H1 (cell line): ENCODE measurements at regions not wholly inside any gene's neighbourhood (a gene's known extent, or its start where the extent isn't known, plus 50 kb on each side); places are given as distances from the start of the nearest gene placed in this dataset.

Experiments used
- CTCF ChIA-PET: fragments of 300-600 bp; sonication (Branson Sonifier 250); formaldehyde crosslinking; loops from one replicate; lab custom pipeline; 2021; ENCODE audit not compliant: partially characterized antibody; lab: Charles Lee
- POLR2A ChIA-PET: fragments of 300-600 bp; sonication (Branson Sonifier 250); formaldehyde crosslinking; loops from one replicate; lab custom pipeline; 2021; ENCODE audit warnings: inconsistent platforms; ENCODE audit not compliant: partially characterized antibody; lab: Charles Lee
- DNase-seq, 2 experiments: peaks; one replicate each; pipeline versions ENCODE4 v3.0.0 to v3.0.0-alpha.2; 2010 to 2022; ENCODE audit warnings: low spot score in 2 of 2, low read depth in 1 of 2, mixed read lengths in 1 of 2
- FAIRE-seq: peaks from 2 replicates; lab custom pipeline; 2011; peaks lifted over from hg19 to GRCh38; lab: Jason Lieb, UNC
- H2AFZ ChIP-seq: 2 replicates; pipeline ENCODE4 v1.8.1; 2012; ENCODE audit warnings: low read length, inconsistent platforms
- H2AK5ac ChIP-seq: 2 replicates; pipeline ENCODE4 v1.6.1; 2013; ENCODE audit warnings: low read depth, low read length
- H2BK120ac ChIP-seq: replicated peaks from 2 replicates; pipeline ENCODE3; 2013; ENCODE audit warnings: low read depth, low read length, inconsistent platforms
- H2BK12ac ChIP-seq: 2 replicates; pipeline ENCODE4 v1.6.1; 2013; ENCODE audit warnings: low read depth, low read length
- H2BK15ac ChIP-seq: 2 replicates; pipeline ENCODE4 v1.6.1; 2013; ENCODE audit warnings: low read length
- H2BK20ac ChIP-seq: 2 replicates; pipeline ENCODE4 v1.6.1; 2013; ENCODE audit warnings: low read length
- H2BK5ac ChIP-seq: 2 replicates; pipeline ENCODE4 v1.6.1; 2013; ENCODE audit warnings: low read depth, low read length
- H3K14ac ChIP-seq: 2 replicates; pipeline ENCODE4 v1.6.1; 2013; ENCODE audit warnings: inconsistent platforms; ENCODE audit not compliant: insufficient read length
- H3K18ac ChIP-seq: 2 replicates; pipeline ENCODE4 v1.6.1; 2013; ENCODE audit warnings: low read length; ENCODE audit errors: extremely low read depth
- H3K23ac ChIP-seq: 2 replicates; pipeline ENCODE4 v1.6.1; 2013; ENCODE audit warnings: inconsistent platforms; ENCODE audit not compliant: insufficient read length
- H3K23me2 ChIP-seq: 2 replicates; pipeline ENCODE4 v1.6.1; 2013; ENCODE audit warnings: low read depth, low read length
- H3K27ac ChIP-seq: 2 replicates; pipeline ENCODE4 v1.6.1; 2011; ENCODE audit warnings: low read depth, low read length, inconsistent platforms
- H3K27me3 ChIP-seq, 4 experiments: replicated peaks in 1 of 4; 1 replicate in 1 of 4; 2 replicates in 3 of 4; pipeline versions ENCODE4 v1.6.1 to v1.8.1; 2011 to 2013; ENCODE audit warnings: low read length in 3 of 4, mild to moderate bottlenecking in 3 of 4, inconsistent platforms in 2 of 4, mixed read lengths in 2 of 4, moderate library complexity in 1 of 4; ENCODE audit not compliant: control insufficient read depth in 3 of 4, insufficient read depth in 3 of 4; ENCODE audit errors: extremely low read depth in 1 of 4
- H3K36me3 ChIP-seq, 4 experiments: 2 replicates each; pipeline versions ENCODE4 v1.6.1 to v1.8.1; 2011 to 2013; ENCODE audit warnings: mild to moderate bottlenecking in 4 of 4, low read length in 3 of 4, moderate library complexity in 2 of 4, control low read depth in 1 of 4, inconsistent platforms in 1 of 4; ENCODE audit not compliant: insufficient read depth in 4 of 4, control insufficient read depth in 2 of 4
- H3K4ac ChIP-seq: replicated peaks from 2 replicates; pipeline ENCODE3; 2013; ENCODE audit warnings: low read length, low read depth, mixed read lengths, inconsistent platforms; ENCODE audit not compliant: insufficient read length
- H3K4me1 ChIP-seq, 4 experiments: replicated peaks in 1 of 4; 1 replicate in 1 of 4; 2 replicates in 3 of 4; pipeline versions ENCODE4 v1.6.1 to v1.8.1; 2011 to 2013; ENCODE audit warnings: low read length in 3 of 4, inconsistent platforms in 2 of 4, mixed read lengths in 1 of 4; ENCODE audit not compliant: insufficient read depth in 4 of 4, control insufficient read depth in 3 of 4
- H3K4me2 ChIP-seq, 2 experiments: 2 replicates each; pipeline versions ENCODE4 v1.6.1 to v1.8.1; 2011 to 2013; ENCODE audit warnings: low read depth in 2 of 2, low read length in 2 of 2, control low read depth in 1 of 2, inconsistent platforms in 1 of 2, mild to moderate bottlenecking in 1 of 2; ENCODE audit not compliant: insufficient read depth in 1 of 2
- H3K4me3 ChIP-seq, 4 experiments: fragments of 200-600, 300-600 bp in 1 of 4; sonication (generic), shearing (Covaris generic), sonication (Bioruptor Twin) in 1 of 4; 2 replicates each; pipeline versions ENCODE4 v1.5.1 to v1.8.1; 2011 to 2016; ENCODE audit warnings: low read length in 4 of 4, low read depth in 3 of 4, control low read depth in 2 of 4, inconsistent platforms in 2 of 4, mild to moderate bottlenecking in 2 of 4, mixed read lengths in 1 of 4, moderate library complexity in 1 of 4; ENCODE audit not compliant: insufficient read depth in 2 of 4; ENCODE audit errors: extremely low read depth in 1 of 4
- H3K56ac ChIP-seq: replicated peaks from 2 replicates; pipeline ENCODE3; 2013; ENCODE audit warnings: low read depth, mild to moderate bottlenecking, mixed read lengths, low read length, inconsistent platforms; ENCODE audit not compliant: insufficient read length
- H3K79me1 ChIP-seq: 2 replicates; pipeline ENCODE4 v1.6.1; 2013; ENCODE audit warnings: low read depth, low read length, control low read depth
- H3K79me2 ChIP-seq, 2 experiments: 2 replicates each; pipeline versions ENCODE4 v1.6.1 to v1.8.1; 2012 to 2013; ENCODE audit warnings: low read length in 2 of 2, mild to moderate bottlenecking in 2 of 2, inconsistent platforms in 1 of 2; ENCODE audit not compliant: insufficient read depth in 2 of 2, control insufficient read depth in 1 of 2
- H3K9ac ChIP-seq, 4 experiments: replicated peaks in 1 of 4; 1 replicate in 1 of 4; 2 replicates in 3 of 4; pipeline versions ENCODE4 v1.6.1 to v1.8.1; 2011 to 2013; ENCODE audit warnings: low read depth in 3 of 4, low read length in 3 of 4, control low read depth in 2 of 4, mild to moderate bottlenecking in 2 of 4, moderate library complexity in 2 of 4, inconsistent platforms in 1 of 4; ENCODE audit errors: extremely low read depth in 1 of 4
- H3K9me3 ChIP-seq, 2 experiments: 2 replicates each; pipeline versions ENCODE4 v1.6.1 to v1.8.1; 2012 to 2013; ENCODE audit warnings: mild to moderate bottlenecking in 2 of 2, moderate library complexity in 2 of 2, control low read depth in 1 of 2, inconsistent platforms in 1 of 2, low read depth in 1 of 2, low read length in 1 of 2, mixed read lengths in 1 of 2; ENCODE audit not compliant: insufficient read depth in 2 of 2
- H4K20me1 ChIP-seq, 2 experiments: replicated peaks in 1 of 2; 2 replicates each; pipeline versions ENCODE3 to v1.8.1; 2011 to 2013; ENCODE audit warnings: inconsistent platforms in 2 of 2, low read length in 2 of 2, mild to moderate bottlenecking in 1 of 2; ENCODE audit not compliant: insufficient read depth in 2 of 2, control insufficient read depth in 1 of 2
- H4K5ac ChIP-seq: 2 replicates; pipeline ENCODE4 v1.6.1; 2013; ENCODE audit warnings: low read length, low read depth, mixed read lengths, inconsistent platforms; ENCODE audit not compliant: insufficient read length
- H4K8ac ChIP-seq: 2 replicates; pipeline ENCODE4 v1.8.0; 2013; ENCODE audit warnings: mild to moderate bottlenecking, moderate library complexity, low read length, inconsistent platforms; ENCODE audit not compliant: insufficient read depth; ENCODE audit errors: extremely low read depth
- H4K91ac ChIP-seq: replicated peaks from 2 replicates; pipeline ENCODE3; 2013; ENCODE audit warnings: low read length, mixed read lengths, inconsistent platforms; ENCODE audit not compliant: insufficient read length
- GABPA ChIP-seq: IDR thresholded peaks from 2 replicates; pipeline ENCODE4 v1.6.1; 2011; ENCODE audit warnings: mild to moderate bottlenecking, low read length, moderate library complexity, borderline replicate concordance; ENCODE audit not compliant: insufficient read depth
- POU5F1 ChIP-seq: IDR thresholded peaks from 2 replicates; pipeline ENCODE4 v1.6.1; 2011; ENCODE audit warnings: low read depth, mild to moderate bottlenecking, low read length, moderate library complexity
- RAD21 ChIP-seq, 2 experiments: IDR thresholded peaks in 1 of 2; conservative IDR thresholded peaks in 1 of 2; 2 replicates each; pipeline ENCODE4 v1.6.1; 2011; ENCODE audit warnings: low read depth in 2 of 2, low read length in 2 of 2, improper control_type of control experiment in 1 of 2, inconsistent platforms in 1 of 2, mild to moderate bottlenecking in 1 of 2, moderate library complexity in 1 of 2
- SP1 ChIP-seq: IDR thresholded peaks from 2 replicates; pipeline ENCODE4 v1.6.1; 2011; ENCODE audit warnings: low read depth, low read length
- WGBS, 2 experiments: shearing (Covaris generic) in 1 of 2; methylation state at CpG; one replicate each; pipeline versions ENCODE4 v1.1.6 to v1.1.7; 2013 to 2015; ENCODE audit warnings: low lambda C conversion rate in 2 of 2, mixed read lengths in 2 of 2, inconsistent platforms in 1 of 2, low coverage in 1 of 2, missing lambda C conversion rate in 1 of 2; ENCODE audit not compliant: insufficient replicate concordance in 2 of 2, insufficient coverage in 1 of 2, insufficient read length in 1 of 2; ENCODE audit errors: extremely low coverage in 1 of 2, missing lambda C conversion rate in 1 of 2; 5-methylcytosine and 5-hydroxymethylcytosine counted together
- TF ChIP-seq, protein P1 (sequence below): IDR thresholded peaks from 2 replicates; pipeline ENCODE4 v1.6.1; 2011; ENCODE audit warnings: low read length, improper control_type of control experiment
- TF ChIP-seq, protein P2 (sequence below), 3 experiments: IDR thresholded peaks; 1 replicate in 2 of 3; 2 replicates in 1 of 3; pipeline versions ENCODE4 v1.5.1 to v1.6.1; 2011; ENCODE audit warnings: low read length in 3 of 3, mild to moderate bottlenecking in 3 of 3, inconsistent platforms in 2 of 3, low read depth in 1 of 3, moderate library complexity in 1 of 3; ENCODE audit not compliant: insufficient read depth in 1 of 3; ENCODE audit errors: control extremely low read depth in 1 of 3

DNA sequence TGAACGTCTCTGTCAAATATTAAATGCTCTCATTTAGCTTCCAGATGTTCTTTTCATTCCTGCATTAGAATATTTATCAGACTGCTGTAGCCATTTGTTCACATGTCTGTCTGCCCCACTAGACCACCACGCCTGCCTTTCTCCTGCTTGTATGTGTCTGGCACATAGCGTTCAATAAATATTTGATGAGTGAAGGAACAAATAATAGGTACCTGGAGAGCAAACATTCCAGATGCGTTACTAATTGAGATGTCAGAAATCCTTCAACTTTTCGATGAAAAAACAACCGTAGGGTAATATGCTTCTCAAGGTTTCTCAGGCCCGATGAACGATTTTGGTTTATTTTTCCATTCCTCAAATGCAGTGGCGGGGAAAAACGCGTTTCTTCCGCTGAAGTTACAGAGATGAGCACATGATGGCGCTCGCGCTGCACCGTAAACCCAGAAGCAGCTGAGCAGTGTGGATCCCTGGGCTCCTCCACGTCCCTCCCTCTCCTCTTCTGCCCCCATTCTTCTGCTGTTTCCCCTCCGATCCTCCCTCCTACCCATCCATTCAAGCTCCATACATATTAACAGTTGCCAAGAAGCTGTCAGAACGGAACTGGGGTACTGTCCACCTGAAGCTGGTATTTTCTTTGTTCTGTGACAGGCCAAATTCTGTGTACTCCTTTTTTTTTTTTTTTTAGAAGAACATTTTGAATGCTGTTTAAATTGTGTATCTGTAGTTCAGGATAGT is 245.4 kb downstream of the MPDZ start:
- H2BK12ac ChIP-seq = no peak overlapping the region
- TF ChIP-seq, protein P1, sequence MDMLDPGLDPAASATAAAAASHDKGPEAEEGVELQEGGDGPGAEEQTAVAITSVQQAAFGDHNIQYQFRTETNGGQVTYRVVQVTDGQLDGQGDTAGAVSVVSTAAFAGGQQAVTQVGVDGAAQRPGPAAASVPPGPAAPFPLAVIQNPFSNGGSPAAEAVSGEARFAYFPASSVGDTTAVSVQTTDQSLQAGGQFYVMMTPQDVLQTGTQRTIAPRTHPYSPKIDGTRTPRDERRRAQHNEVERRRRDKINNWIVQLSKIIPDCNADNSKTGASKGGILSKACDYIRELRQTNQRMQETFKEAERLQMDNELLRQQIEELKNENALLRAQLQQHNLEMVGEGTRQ = no peak
- TF ChIP-seq GABPA = no peak
- peak; percentile 92 to 97 for TF ChIP-seq RAD21 (IDR thresholded peaks at IDR 0.05 in 1 of 2, conservative IDR thresholded peaks at IDR 0.05 in 1 of 2; ENCODE audit: low read depth in 2 of 2, low read length in 2 of 2)
- TF ChIP-seq, protein P2, sequence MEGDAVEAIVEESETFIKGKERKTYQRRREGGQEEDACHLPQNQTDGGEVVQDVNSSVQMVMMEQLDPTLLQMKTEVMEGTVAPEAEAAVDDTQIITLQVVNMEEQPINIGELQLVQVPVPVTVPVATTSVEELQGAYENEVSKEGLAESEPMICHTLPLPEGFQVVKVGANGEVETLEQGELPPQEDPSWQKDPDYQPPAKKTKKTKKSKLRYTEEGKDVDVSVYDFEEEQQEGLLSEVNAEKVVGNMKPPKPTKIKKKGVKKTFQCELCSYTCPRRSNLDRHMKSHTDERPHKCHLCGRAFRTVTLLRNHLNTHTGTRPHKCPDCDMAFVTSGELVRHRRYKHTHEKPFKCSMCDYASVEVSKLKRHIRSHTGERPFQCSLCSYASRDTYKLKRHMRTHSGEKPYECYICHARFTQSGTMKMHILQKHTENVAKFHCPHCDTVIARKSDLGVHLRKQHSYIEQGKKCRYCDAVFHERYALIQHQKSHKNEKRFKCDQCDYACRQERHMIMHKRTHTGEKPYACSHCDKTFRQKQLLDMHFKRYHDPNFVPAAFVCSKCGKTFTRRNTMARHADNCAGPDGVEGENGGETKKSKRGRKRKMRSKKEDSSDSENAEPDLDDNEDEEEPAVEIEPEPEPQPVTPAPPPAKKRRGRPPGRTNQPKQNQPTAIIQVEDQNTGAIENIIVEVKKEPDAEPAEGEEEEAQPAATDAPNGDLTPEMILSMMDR (IDR thresholded peaks at IDR 0.05; ENCODE audit: control extremely low read depth in 1 of 3, insufficient read depth in 1 of 3, low read depth in 1 of 3, low read length in 3 of 3) = peak; percentile 77 to 85 (median 84)
- TF ChIP-seq POU5F1 = no peak
- no peak for TF ChIP-seq SP1
- H3K9me3 ChIP-seq = peaks cover 0 to 5% of the 10 kb centered on the region in 2 experiments; a peak in 2 of 4 replicates
- no peaks in the 10 kb centered on the region for H3K79me1 ChIP-seq
- H3K14ac ChIP-seq = no peak overlapping the region
- no peak overlapping the region for H2BK120ac ChIP-seq
- CTCF ChIA-PET = interaction anchor here (0.6 to 2.8 kb wide), 28 partner anchors 11 to 1720 kb away, joined by 3 to 49 read pairs (median 4); no protein-coding TSS in a partner anchor
- no peak overlapping the region for H3K9ac ChIP-seq
- H3K18ac ChIP-seq = no peak overlapping the region
- peak overlapping the region in 1 of 2 experiments; percentile 34; a peak in 1 of 4 replicates for H3K4me2 ChIP-seq
- H3K79me2 ChIP-seq = no peaks in the 10 kb centered on the region
- DNase-seq = peak; percentile 49 to 84
- no peak overlapping the region for H3K4ac ChIP-seq
- no peak overlapping the region for H3K56ac ChIP-seq
- H2BK5ac ChIP-seq = no peak overlapping the region
- no peak overlapping the region for H4K5ac ChIP-seq
- H4K8ac ChIP-seq = no peak overlapping the region
- FAIRE-seq = peak; percentile 95
- H2BK20ac ChIP-seq = no peak overlapping the region
- POLR2A ChIA-PET = interaction anchor here (1.3 kb wide), 1 partner anchor 315 kb away, joined by 4 read pairs; no protein-coding TSS in a partner anchor
- no peaks in the 10 kb centered on the region for H3K27me3 ChIP-seq
- 33% methylated on average over 19 of the region's 19 CpGs; no CpG with 5 or more reads in 1 of the 2 experiments for WGBS, 2 experiments
- no peaks in the 10 kb centered on the region for H3K23me2 ChIP-seq
- no peak overlapping the region for H4K91ac ChIP-seq
- no peak overlapping the region for H3K27ac ChIP-seq
- H2AK5ac ChIP-seq = no peak overlapping the region
- no peaks in the 10 kb centered on the region for H3K4me1 ChIP-seq
- no peak overlapping the region for H3K23ac ChIP-seq
- H2BK15ac ChIP-seq = no peak overlapping the region
- no peaks in the 10 kb centered on the region for H3K36me3 ChIP-seq
- H4K20me1 ChIP-seq = no peaks in the 10 kb centered on the region
- no peak overlapping the region; the same call in 1 of the 2 replicates for H2AFZ ChIP-seq
- H3K4me3 ChIP-seq = no peak overlapping the region
